ENCODE measurements at regions not wholly inside any gene's neighbourhood (a gene's known extent, or its start where the extent isn't known, plus 50 kb on each side); places are given as distances from the start of the nearest gene placed in this dataset.

GRCh38 chr2:164234074-164234473 lies 387.2 kb downstream of the GRB14 start:
- TF ChIP-seq CTCF (IDR thresholded peaks at IDR 0.05) (no peak), POLR2A (IDR thresholded peaks at IDR 0.05) (no peak)

All from testis (tissue), 2 donors.